Skin epidermis (tissue), 12 donors: ENCODE measurements at regions not wholly inside any gene's neighbourhood (a gene's known extent, or its start where the extent isn't known, plus 50 kb on each side); places are given as distances from the start of the nearest gene placed in this dataset.
"Not testable (repeated sequence)": the region's sequence is repeated elsewhere in the genome, so short reads cannot be mapped to it uniquely, and the experiment has no call there.

ENCODE experiments used
- H3K27ac ChIP-seq, 21 experiments: fragments of 200-600 bp; sonication (generic) in 11 of 21; one replicate each; pipeline ENCODE4 v1.5.0; 2020; ENCODE audit warnings: mild to moderate bottlenecking in 3 of 21, inconsistent platforms in 2 of 21, moderate library complexity in 2 of 21
- H3K4me3 ChIP-seq, 7 experiments: fragments of 200-600 bp; sonication (generic) in 2 of 7; one replicate each; pipeline ENCODE4 v1.5.0; 2020; ENCODE audit warnings: inconsistent platforms in 2 of 7, mild to moderate bottlenecking in 2 of 7, moderate library complexity in 1 of 7

DNA sequence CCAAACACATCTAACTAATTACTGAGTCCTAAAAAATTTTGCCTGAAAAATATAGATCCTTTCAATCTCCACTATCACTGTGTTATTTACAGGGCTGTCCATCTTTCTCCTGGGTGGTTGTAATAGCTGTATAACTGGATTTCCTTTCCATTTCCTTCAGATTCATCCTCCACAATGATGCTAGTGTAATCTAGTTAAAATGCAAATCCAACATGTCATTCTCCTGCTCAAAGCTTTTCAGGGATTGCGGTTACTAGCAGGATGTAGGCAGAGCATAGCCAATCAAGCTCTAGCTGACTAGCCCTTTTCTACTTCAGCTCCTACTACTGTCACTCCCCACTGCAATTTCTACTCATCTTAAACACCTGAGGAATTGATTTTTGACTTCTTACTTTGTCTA is 283.0 kb downstream of the RAB38 start:
- H3K4me3 ChIP-seq, result no peak overlapping the region
- H3K27ac ChIP-seq, result no peak overlapping the region

DNA sequence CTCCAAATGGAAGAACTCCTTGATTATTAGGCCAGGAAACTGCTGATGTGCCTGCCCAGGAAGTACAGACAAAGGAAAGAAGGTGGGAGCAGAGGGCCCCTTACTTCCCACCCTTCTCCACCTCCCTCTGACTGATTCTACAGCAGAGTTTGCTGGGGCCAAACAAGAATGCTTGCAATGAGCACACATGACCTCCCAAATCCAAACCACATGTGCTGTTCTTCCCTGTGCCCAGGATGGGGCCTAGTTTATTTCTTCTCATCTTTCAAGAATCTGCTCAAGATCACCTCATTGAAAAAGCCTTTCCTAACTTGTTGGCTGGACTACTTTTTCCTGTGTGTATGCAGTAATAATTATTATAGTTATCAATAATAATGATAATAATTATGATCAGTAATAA is 286.1 kb downstream of the RAB38 start:
- Histone ChIP-seq H3K27ac (no peak overlapping the region), H3K4me3 (no peak overlapping the region)

DNA sequence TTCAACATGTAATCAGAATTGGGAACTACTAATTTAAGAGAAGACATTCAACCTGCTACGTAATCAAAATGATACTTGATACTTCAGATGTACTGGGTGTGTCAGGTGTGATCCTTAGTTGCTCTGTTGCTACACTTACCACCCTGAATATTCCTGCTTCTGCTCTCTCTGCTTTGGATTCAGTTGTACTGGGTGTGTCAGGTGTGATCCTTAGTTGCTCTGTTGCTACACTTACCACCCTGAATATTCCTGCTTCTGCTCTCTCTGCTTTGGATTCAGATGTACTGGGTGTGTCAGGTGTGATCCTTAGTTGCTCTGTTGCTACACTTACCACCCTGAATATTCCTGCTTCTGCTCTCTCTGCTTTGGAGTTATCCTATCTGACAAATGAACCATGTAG is 290.2 kb downstream of the RAB38 start:
- not testable (repeated sequence) for H3K27ac ChIP-seq, H3K4me3 ChIP-seq

DNA sequence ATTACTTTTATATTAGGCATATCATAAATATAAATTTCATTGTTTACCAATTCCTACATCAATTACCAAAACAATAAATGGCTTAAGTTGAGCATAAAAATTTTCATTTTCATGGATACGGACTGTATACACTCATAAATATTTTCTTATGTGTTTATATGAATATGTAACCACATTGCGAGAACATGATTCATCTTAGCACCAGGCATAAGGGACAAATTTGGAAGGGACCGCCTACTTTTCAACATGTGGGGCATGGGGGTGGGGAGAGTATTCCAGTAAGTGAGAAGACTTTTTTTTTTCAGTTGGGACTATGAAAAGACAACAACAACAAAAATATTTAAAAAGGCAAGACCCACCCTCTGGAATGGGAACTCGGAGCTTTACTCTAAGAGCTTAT is 296.1 kb downstream of the RAB38 start:
- H3K27ac ChIP-seq, result peak overlapping the region in 2 of 21 experiments; percentile 26
- H3K4me3 ChIP-seq, result no peak overlapping the region

GRCh38 chr11:87878373-87878825 is 296.8 kb downstream of the RAB38 start:
- Histone ChIP-seq H3K27ac (peak overlapping the region in 3 of 21 experiments; percentile 2 to 43 (median 27)), H3K4me3 (no peak overlapping the region)

DNA sequence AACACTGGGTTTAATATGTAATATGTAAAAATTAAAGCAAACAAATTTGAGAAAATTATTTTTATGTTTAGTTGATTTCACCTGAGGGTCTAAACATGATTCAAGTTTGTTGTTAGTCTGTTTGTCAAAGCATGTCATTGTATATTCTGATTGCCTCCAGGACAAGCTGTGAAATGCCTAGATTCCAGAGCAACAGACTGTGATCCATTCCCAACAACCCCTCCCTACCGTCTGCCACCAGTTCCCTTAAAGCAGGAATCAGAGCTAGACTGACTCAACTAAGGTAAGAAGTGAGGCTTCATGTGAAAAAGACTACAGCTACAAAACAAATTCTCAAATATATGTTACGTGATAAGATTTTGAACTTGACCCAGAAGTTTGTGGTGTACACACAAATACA is 304.2 kb downstream of the RAB38 start:
- H3K27ac ChIP-seq, result no peak overlapping the region
- no peak overlapping the region for H3K4me3 ChIP-seq

GRCh38 chr11:87870086-87870485 is 305.2 kb downstream of the RAB38 start:
- H3K27ac ChIP-seq, result no peak overlapping the region
- no peak overlapping the region for H3K4me3 ChIP-seq

- H3K27ac ChIP-seq, result no peak overlapping the region
- H3K4me3 ChIP-seq, result no peak overlapping the region
Observed at GRCh38 chr11:87866951-87867350, 308.3 kb downstream of the RAB38 start.

DNA sequence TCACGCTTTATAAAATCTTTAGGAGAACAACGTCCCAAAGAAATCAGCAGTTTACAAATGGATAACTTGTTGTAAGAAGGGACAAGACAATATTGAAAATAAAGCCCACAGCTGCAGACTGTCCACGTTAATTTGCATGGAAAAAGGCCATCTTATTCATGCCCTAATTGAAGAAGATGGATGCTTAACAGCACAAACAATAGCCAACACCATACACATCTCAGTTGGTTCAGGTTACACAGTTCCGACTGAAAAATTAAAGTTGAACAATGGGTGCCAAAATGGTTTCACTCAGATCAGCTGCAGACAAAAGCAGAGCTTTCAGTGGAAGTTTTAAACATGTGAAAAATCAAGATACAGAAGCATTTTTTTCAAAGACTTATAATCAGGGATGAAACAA is 314.2 kb downstream of the RAB38 start:
- Histone ChIP-seq H3K4me3 (no peak overlapping the region), H3K27ac (no peak overlapping the region)

DNA sequence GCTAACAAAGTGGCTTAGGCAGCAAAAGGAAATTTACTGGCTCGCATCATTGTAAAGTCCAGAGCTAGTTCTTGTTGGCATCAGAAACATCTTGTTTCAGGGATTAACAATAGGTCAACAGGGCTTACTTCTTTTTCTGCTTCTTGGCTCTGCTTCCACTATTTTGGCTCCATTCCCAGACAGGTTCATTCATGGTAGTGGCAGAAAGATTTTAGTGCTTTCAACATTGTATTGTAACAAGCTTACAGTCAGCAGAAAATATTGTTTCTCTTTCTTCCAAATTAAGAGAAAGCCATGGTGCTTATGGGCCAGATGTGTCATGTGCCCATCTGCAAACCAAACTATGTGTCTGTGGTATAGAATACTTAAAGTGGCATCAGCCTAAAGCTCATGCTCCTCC is 315.6 kb downstream of the RAB38 start:
- H3K4me3 ChIP-seq, result no peak overlapping the region
- no peak overlapping the region for H3K27ac ChIP-seq

GRCh38 chr11:87851827-87852226 is 323.4 kb downstream of the RAB38 start:
- H3K27ac ChIP-seq, result no peak overlapping the region
- no peak overlapping the region for H3K4me3 ChIP-seq

DNA sequence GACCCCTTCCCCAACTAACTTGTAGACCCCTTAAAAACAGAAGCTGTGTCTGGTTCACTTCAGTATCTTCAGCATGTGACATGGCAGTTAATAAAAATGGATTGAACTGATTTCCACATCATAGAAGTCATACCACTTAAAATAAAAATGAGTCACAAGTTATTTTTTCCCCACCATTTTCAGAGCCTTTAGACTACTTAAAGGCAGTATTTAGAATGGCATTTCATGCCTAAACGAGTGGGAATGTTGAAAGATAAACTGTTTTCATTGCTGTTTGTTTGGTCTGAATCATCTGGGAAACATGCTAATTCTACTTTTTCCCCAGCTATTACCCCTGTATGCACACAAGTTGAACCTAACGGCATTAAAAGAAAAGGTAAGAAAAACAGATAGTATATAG is 324.0 kb downstream of the RAB38 start:
- Histone ChIP-seq H3K4me3 (no peak overlapping the region), H3K27ac (no peak overlapping the region)

DNA sequence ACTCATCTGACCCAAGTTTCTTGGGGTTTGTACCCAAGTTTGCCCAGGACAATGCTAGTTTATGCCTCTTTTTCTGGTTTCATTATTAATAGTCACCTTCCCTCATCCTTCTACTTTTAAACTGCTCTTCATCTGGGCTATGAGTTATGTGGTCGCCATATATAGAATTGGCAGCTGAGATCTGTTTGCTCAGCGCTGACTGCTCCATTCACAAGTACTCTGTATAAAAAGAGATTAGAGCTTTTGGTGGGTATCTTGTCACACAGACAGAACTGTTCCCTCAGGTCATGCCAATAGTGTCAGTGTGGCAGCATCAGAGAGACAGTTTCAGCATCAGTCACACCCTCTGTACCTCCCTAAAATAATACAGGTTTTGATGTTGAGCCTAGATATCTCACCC is 326.0 kb downstream of the RAB38 start:
- H3K4me3 ChIP-seq, result no peak overlapping the region
- H3K27ac ChIP-seq, result no peak overlapping the region

- no peak overlapping the region for H3K4me3 ChIP-seq
- no peak overlapping the region for H3K27ac ChIP-seq
Observed at GRCh38 chr11:87840786-87841185, 334.5 kb downstream of the RAB38 start.

DNA sequence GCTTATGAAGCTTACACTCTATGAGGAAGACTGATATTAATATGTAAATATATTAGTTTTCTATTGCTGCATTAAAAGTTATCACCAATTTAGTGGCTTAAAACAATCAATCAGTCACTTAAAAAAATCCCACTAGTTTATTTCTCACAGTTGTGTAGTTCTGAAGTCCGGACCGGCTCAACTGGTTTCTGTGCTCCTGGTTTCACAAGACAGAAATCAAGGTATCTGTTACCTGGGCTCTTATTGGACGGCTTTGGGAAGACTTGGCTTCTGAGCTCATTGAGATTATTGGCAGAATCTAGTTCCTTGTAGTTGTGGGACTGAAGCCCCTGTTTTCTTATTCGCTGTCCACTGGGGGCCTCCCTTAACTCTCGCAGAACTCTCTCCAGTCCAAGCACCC is 343.0 kb downstream of the RAB38 start:
- H3K4me3 ChIP-seq, result no peak overlapping the region
- no peak overlapping the region for H3K27ac ChIP-seq

GRCh38 chr11:87820011-87820410 is 355.2 kb downstream of the RAB38 start:
- Histone ChIP-seq H3K27ac (no peak overlapping the region), H3K4me3 (no peak overlapping the region)

GRCh38 chr11:87819151-87819550 is 356.1 kb downstream of the RAB38 start:
- Histone ChIP-seq H3K4me3 (no peak overlapping the region), H3K27ac (no peak overlapping the region)

- Histone ChIP-seq H3K4me3 (no peak overlapping the region), H3K27ac (no peak overlapping the region)
Observed at GRCh38 chr11:87812571-87813365, 362.5 kb downstream of the RAB38 start.

DNA sequence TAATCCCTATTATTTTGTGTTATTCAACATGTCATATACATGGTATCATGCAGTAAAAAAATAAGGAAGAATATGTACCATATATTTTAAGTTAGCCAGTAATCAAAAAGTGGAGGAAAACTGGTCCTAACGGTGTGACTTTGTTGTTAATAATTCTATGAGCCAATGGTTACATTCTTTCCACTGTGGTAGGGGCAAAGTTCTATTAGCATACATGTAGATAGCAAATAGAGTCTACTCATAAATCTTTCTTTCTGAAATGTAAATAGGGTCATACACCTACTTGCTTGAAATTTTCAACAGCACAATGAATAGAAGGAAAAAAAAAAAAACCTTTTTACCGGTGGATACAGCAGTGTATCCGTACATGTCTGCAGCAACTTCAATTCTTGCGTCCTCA is 364.8 kb downstream of the RAB38 start:
- H3K4me3 ChIP-seq, result no peak overlapping the region

GRCh38 chr11:87809256-87809655 is 366.0 kb downstream of the RAB38 start:
- Histone ChIP-seq H3K27ac (no peak overlapping the region), H3K4me3 (no peak overlapping the region)

More for the DNA sequence above, 364.8 kb downstream of the RAB38 start:
- no peak overlapping the region for H3K27ac ChIP-seq

DNA sequence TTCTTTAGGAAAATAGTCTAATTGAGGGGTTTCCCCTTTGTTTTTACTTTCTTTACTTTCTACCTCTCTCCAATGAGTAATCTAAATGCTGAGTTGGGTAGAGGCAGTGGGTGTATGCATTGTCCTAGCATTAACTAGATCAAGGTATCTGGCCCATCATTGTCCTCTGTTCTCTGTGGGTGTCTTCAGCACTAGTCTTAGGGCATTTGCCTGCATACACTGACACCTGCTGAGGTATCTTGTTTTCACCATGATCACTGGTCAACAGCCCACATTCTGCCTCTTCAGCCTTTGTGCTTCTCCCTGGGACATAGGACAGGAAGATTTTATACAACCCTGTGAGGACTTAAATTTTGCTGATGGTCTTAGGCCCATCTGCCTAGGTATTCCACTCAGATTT is 371.1 kb downstream of the RAB38 start:
- Histone ChIP-seq H3K4me3 (no peak overlapping the region), H3K27ac (no peak overlapping the region)

DNA sequence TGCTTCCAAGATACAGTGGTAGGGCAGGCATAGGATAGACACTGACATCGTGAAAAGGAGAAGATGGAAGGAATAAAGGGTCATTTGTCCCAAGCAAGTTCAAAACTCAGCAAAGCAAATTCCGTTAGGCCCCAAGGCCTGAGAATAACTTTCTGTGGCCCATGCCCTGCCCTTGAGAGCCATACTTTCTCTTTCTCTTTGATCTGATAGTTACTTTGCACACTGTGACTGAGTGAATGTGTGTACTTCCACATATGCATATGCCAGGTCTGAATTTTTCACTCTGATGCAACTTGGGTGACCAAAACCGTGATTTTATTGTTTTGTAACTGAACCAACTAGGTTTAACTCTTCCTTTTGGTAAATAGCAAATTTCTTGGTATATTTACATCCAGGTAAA is 371.5 kb downstream of the RAB38 start:
- no peak overlapping the region for H3K4me3 ChIP-seq
- H3K27ac ChIP-seq, result no peak overlapping the region
